OCI-LY7 (cell line): ENCODE measurements at regions not wholly inside any gene's neighbourhood (a gene's known extent, or its start where the extent isn't known, plus 50 kb on each side); places are given as distances from the start of the nearest gene placed in this dataset.

ENCODE experiments used
- CTCF ChIP-seq: fragments of 200-600 bp; sonication (generic); conservative IDR thresholded peaks from 2 replicates; pipeline ENCODE4 v1.5.1; 2014; ENCODE audit warnings: mild to moderate bottlenecking, antibody characterized with exemption, low read length, moderate library complexity, mixed read lengths
- EZH2phosphoT487 ChIP-seq: fragments of 200-600 bp; sonication (generic); IDR thresholded peaks from 2 replicates; pipeline ENCODE4 v1.6.1; 2018; ENCODE audit warnings: low read depth, borderline replicate concordance, mild to moderate bottlenecking, mixed run types, antibody characterized with exemption, low read length, moderate library complexity, mixed read lengths

DNA sequence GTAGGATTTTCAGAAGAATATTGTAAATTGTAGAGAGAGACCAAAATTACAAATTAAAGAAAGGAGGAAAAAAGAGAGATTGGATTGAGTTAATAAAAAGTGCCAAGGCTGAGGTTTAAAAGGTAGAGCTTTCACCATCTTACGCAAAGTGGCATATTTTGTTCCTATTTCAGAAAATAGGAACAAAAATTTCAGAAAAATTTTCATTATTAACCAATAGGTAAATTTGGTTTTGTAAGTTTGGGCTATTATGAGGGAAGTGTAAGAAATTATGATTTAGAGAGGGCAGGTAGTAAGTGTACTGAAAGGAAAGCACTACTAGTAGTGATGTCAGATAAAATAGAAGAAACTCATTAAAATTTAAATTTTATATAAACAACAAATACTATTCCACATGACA, 479.7 kb downstream of the ACTRT1 start:
- TF ChIP-seq CTCF, result no peak
- no peak for TF ChIP-seq EZH2phosphoT487
